HL-60 (cell line): ENCODE measurements at regions not wholly inside any gene's neighbourhood (a gene's known extent, or its start where the extent isn't known, plus 50 kb on each side); places are given as distances from the start of the nearest gene placed in this dataset.

Experiments used
- CTCF ChIP-seq: IDR thresholded peaks from one replicate; pipeline ENCODE4 v1.5.1; 2011; ENCODE audit warnings: low read length, control low read depth, inconsistent platforms; ENCODE audit not compliant: insufficient read depth
- GABPA ChIP-seq: IDR thresholded peaks from 2 replicates; pipeline ENCODE4 v1.6.1; 2012; ENCODE audit warnings: low read depth
- POLR2AphosphoS5 ChIP-seq: IDR thresholded peaks from 2 replicates; pipeline ENCODE4 v1.6.1; 2012; ENCODE audit warnings: low read depth
- REST ChIP-seq: IDR thresholded peaks from 2 replicates; pipeline ENCODE4 v1.6.1; 2012; ENCODE audit warnings: low read depth; ENCODE audit not compliant: insufficient replicate concordance
- SPI1 ChIP-seq: IDR thresholded peaks from 2 replicates; pipeline ENCODE4 v1.6.1; 2012; ENCODE audit warnings: low read depth, mild to moderate bottlenecking, borderline replicate concordance

DNA sequence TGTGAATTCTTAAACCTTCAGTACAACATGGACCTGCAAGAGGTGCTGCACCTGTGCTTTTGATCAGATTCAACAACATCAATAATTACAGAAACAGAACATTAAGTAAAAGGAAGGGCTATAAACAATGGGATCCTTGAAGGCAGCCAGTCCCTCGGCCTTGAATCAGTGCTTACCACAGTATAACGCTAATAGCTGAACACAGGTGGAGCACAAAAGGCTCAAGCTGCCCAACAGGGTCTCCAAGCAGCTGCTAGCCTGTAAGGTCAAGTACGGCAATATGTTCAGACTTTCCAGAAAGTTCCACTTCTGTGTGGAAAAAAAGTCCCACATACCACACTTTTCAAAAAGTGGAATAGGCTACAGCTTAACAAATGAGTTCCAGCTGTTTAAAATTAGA lies 61.9 kb upstream of the ITGA1 start:
- TF ChIP-seq CTCF (no peak), POLR2AphosphoS5 (no peak), SPI1 (no peak), REST (no peak), GABPA (no peak)
